Fibroblast of the aortic adventitia (primary cell): ENCODE measurements at regions not wholly inside any gene's neighbourhood (a gene's known extent, or its start where the extent isn't known, plus 50 kb on each side); places are given as distances from the start of the nearest gene placed in this dataset.

Experiments
- DNase-seq: peaks from one replicate; pipeline ENCODE4 v3.0.0-alpha.2; 2010; ENCODE audit warnings: low read depth
- H3K4me3 ChIP-seq: 2 replicates; pipeline ENCODE4 v1.5.1; 2011; ENCODE audit warnings: low read depth, mild to moderate bottlenecking, control low read depth, low read length, moderate library complexity
- CTCF ChIP-seq: IDR thresholded peaks from 2 replicates; pipeline ENCODE4 v1.5.1; 2011; ENCODE audit warnings: mild to moderate bottlenecking, low read length, control low read depth, inconsistent platforms; ENCODE audit not compliant: insufficient read depth

- TF ChIP-seq CTCF, result no peak
- DNase-seq, result no peak
- H3K4me3 ChIP-seq, result no peak overlapping the region
Measured at GRCh38 chr18:71336576-71337210, 1047.8 kb downstream of the SOCS6 start.

- DNase-seq, result no peak
- no peak for TF ChIP-seq CTCF
Measured at GRCh38 chr18:71329563-71329962, 1040.7 kb downstream of the SOCS6 start.

GRCh38 chr18:71329114-71329513 lies 1040.3 kb downstream of the SOCS6 start:
- DNase-seq, result no peak
- TF ChIP-seq CTCF, result no peak
- no peak overlapping the region for H3K4me3 ChIP-seq

More at GRCh38 chr18:71329563-71329962, 1040.7 kb downstream of the SOCS6 start:
- H3K4me3 ChIP-seq, result no peak overlapping the region

GRCh38 chr18:71327850-71328249 lies 1039.0 kb downstream of the SOCS6 start:
- no peak overlapping the region for H3K4me3 ChIP-seq
- DNase-seq, result no peak
- TF ChIP-seq CTCF, result no peak

- no peak overlapping the region for H3K4me3 ChIP-seq
- no peak for TF ChIP-seq CTCF
- no peak for DNase-seq
Measured at GRCh38 chr18:71327441-71327840, 1038.6 kb downstream of the SOCS6 start.

- DNase-seq, result no peak
- no peak for TF ChIP-seq CTCF
- no peak overlapping the region for H3K4me3 ChIP-seq
Measured at GRCh38 chr18:71326826-71327225, 1038.0 kb downstream of the SOCS6 start.

- no peak for TF ChIP-seq CTCF
- H3K4me3 ChIP-seq, result no peak overlapping the region
- DNase-seq, result no peak
Measured at GRCh38 chr18:71324356-71324755, 1035.5 kb downstream of the SOCS6 start.
